NCI-H1092 (cell line): ENCODE measurements at regions not wholly inside any gene's neighbourhood (a gene's known extent, or its start where the extent isn't known, plus 50 kb on each side); places are given as distances from the start of the nearest gene placed in this dataset.
"Not testable (repeated sequence)": the region's sequence is repeated elsewhere in the genome, so short reads cannot be mapped to it uniquely, and the experiment has no call there.

Experiments
- DNase-seq: peaks from one replicate; lab custom pipeline; 2025; lab: John Stamatoyannopoulos, UW

DNA sequence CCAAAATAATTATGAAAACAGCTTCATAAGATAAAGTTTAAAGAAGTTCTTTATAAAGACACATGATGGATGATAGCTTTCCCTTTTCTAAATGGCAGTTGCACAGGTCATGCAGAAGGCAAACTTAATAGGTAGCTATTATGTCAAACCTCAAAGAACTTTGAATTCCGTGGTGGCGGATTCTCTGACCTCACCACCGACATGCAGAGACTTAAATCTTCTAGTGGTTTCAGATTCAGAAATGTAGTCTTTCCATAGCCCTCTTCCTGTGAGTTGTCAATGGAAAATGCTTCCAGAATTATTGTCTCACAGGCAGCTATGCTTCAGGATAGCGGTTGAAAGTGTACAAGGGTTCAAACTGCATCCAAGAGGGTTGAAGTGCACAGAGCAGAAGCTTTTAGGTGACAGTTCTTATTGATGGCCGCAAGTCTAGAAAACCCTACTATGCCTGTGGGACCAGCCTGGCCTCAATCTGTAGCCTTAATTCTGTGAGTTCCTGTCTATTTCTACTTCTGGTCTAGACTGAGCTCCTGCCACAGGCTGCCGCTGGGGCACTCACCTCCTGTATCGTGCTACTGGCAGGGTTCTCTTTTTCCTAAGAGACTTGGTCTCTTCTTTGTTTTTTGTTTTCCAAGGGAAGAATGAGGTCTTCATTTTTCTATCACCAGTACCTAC lies 117.0 kb upstream of the ERRFI1 start:
- DNase-seq: no peak

DNA sequence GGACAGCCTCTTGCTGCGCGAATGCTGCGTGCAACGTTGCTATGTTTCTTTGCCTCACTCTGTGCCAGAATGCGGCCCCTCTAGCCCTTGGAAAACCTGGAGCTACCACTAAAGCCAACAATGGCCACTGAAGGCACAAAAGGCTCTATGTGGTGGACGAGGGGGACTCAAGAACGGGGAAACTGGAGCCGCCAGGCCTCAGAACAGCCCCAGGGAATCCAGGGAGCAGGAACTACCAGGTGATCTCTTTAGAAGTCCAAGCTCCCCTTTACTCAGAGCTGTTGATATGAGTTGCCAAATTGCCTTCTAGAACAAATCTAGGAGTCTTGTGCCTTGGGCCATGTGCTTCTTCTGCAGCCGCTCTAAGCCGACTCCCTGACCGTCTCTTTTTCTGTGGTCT lies 113.8 kb upstream of the ERRFI1 start:
- no peak for DNase-seq

DNA sequence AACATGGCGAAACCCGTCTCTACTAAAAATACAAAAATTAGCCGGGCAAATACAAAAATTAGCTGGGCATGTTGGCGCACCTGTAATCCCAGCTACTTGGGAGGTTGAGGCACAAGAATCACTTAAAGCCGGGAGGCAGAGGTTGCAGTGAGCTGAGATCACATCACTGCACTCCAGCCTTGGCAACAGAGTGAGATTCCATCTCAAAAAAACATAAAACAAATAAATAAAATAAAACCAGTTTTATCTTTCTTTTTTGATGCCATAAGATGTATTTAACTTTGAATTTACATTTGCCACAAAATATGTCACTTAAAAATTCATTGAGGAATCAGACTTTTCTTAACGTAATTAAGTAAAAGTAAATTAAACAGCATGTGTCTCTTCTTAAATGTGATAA lies 113.3 kb upstream of the ERRFI1 start:
- no peak for DNase-seq

DNA sequence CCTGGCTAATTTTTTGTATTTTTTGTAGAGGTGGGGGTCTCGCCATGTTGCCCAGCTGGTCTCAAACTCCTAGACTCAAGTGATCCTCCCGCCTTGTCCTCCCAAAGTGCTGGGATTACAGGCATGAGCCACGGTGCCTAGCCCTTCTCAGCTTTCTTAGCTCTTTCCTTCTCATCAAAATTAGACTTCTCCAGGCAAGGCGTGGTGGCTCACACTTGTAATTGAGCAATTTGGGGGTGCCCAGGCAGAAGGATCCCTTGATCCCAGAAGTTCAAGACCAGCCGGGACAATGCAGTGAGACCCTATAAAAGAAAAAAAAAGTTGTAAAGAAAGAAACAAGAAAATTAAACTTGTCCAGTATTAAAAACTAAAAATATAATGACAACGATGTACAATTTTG lies 112.6 kb upstream of the ERRFI1 start:
- no peak for DNase-seq

DNA sequence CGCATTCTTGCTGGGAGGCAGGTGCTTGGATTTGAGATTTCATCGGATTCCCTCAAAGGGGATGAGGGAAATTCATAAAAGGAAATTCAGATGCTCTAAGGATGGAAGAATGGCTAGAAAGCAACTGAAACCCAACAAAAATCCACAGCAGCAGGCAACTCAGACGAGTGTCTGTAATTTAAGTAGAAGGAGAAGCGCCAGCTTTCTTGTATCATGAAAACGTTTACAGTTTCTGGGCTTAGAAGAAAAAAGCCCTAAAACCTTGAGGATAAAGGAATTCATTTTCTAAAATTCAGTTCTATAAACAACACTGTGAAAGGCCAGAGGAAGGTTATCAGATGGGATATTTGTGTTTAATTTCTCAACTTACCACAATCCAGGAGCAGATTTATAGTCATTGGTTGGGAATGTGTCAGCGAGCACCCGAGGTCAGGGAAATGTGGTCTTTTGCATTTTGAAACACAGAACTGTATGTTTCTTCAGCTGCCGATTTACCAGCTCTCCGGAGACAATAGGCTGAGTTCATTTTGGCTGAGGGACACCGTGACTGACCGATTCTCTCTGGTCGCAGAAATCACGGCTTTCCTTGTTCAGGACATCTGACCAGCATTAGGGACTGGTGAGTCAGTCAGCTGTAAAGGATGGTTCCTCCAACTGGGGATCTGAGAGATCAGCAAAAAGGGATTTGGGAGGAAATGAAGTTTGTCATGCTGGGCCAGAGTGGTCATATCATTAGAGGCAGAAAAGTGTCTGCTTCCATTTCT lies 111.6 kb upstream of the ERRFI1 start:
- DNase-seq: no peak

DNA sequence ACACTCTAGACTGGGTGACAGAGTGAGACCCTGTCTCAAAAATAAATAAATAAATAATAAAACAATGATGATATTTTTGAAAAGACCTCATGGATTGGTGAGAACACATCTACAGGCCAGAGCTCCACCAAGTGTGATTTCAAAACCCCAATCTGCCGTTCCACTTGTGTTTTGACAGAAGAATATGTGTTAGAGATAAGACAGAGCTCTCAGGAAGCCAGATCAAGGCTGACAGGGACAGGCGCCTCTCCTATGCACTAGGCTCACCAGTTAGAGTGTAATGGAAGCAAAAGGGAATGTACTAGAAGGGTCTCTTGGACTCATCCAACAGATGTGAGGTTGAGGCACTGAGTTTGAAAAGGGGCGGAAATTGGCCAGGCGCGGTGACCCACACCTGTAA lies 110.7 kb upstream of the ERRFI1 start:
- no peak for DNase-seq

DNA sequence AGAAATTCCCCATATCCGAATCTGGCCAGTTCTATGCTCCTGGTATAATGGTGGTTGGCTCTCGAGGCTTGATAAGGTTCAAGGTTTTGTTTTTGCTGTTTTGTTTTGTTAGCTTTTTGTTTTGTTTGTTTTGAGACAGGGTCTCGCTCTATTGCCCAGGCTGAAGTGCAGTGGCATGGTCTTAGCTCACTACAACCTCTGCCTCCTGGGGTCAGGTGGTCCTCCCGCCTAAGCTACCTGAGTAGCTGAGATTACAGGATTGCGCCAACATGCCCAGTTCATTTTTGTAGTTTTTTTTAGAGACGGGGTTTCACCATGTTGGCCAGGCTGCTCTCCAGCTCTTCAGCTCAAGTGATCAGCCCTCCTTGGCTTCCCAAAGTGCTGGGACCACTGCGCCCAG lies 109.1 kb upstream of the ERRFI1 start:
- no peak for DNase-seq

DNA sequence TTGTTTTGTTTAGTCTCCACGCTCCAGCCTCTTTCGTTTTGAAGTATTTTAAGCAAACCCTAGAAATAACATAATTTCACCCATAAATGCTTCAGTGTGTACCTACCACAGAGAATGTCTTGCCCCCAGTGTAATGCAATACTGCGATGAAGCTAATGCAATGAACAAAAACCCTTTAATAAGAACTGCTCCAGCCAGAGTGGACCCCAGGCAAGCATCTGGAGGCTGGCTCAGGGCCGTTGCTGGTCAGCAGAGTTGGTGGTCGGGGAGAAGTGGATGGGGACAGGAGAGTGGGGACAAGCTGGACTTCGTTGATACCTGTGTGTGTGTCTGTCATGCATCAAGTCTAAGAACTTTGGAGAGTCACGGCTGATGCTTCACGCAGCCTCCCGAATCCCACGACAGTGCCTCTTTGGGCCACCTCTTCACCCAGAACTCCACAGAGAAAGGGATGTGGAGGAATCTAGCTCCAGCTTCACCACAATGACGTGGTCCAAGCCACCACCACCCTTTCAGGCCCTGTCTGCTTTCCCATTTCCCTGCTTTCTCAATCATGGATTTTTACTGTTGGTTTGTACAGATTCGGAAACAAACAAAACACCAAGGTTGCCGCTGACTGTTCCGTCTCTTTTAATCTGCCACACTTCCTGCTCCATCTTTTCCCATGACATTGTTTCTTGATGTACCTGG lies 108.6 kb upstream of the ERRFI1 start:
- no peak for DNase-seq

DNA sequence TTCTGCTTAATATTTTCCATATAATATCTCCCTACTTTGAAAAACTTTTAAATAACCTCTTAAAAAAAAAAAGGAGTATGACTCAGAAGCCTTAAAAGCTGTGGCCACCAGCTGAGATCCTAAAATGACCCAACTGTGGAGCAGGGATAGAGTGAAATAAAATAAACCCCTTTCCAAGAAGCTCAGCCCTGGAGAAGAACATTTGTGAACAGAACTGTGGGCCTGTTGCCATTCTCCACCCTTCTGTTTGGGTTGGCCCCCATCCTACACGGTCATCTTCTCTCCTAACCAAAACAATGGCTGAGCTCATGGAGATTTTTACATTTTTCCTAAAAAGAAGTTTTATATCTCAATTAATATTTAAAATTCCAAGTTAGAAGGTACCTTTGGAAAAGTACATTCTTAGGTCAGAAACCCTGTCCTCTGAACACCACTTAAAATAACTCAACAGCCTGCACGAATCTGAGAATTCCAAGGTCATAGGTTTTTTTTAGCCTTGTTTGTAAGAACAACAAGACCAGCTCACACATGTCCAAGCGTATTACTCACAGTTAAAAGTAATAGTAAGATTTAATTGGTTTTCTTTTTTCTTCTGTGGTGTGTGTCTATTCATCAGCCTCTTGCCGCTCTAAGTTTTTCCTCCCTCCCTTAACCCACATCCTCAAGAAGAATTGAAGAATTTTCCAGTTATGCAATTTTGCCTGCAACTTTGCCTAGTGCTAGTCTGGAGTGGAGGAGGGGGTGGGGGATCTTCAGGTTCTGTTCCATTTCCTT lies 107.7 kb upstream of the ERRFI1 start:
- no peak for DNase-seq

DNA sequence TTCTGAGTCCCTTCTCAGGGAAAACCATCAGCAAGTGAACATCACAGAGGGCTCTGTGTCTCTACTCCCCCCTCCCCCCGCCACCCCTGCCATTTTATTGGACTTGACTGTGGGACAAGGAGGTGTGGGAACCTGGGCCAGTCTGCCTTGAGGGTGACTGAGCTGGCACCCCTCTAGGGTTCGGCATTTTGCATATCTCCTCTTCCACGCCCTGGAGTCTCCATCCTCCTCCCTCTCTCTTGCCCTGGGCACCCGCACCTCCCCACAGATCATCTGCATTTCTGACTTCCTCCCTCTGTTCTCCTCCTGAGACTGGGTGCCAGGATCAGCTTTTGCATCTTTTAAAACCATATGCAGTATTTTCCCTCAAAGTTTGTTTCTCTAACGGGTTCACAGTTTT lies 107.1 kb upstream of the ERRFI1 start:
- DNase-seq: no peak

DNA sequence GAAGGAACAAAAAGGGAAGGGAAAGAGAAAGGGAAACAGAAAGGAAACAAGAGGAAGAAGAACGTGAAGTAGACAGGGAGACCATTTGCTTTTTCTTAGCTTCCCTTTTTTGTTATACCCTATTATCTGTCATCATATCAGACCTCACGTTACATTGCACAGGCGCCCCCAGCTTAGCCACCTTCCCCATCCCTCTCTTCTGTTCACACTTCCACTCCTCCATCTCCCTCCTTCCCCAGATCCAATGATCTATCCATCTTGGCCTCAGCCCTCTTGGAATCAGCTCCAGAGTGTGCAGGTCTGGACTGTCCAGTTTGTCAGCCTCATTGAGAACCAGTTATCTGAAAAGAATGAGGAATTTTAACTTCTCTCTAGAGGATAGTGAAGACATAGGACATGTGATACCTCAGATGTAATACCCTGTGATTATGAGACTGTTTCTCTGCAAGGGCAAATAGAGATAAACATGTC lies 101.1 kb upstream of the ERRFI1 start:
- DNase-seq: no peak

DNA sequence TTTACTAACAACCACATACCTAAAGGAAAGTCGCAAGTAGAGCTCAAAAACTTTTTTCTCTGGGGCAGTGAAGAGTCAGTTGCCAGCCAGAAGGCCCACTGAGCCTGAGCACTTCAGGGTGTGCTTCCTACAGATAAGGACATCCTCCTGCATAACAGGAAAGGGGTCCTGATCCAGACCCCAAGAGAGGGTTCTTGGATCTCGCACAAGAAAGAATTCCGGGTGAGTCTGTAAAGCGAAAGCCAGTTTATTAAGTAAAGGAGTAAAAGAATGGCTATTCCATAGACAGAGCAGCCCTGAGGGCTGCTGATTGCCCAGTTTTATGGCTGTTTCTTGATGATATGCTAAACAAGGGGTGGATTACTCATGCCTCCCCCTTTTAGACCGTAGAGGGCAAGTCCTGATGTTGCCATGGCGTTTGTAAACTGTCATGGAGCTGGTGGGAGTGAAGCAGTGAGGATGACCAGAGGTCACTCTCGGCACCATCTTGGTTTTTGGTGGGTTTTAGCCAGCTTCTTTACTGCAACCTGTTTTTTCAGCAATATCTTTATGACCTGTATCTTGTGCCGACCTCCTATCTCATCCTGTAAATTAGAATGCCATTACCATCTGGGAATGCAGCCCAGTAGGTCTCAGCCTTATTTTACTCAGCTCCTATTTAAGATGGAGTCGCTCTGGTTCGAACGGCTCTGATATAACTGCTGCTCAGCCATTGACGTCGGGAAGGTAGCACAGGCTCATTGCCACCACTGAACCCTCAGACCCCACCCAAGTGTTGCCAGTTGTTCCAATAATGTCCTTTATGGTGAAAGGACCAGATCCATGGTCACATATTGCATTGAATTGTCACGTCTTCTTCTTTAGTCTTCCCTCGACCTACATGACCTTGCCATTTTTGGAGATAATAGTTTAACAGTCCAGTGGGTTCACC lies 96.6 kb upstream of the ERRFI1 start:
- DNase-seq: no peak

DNA sequence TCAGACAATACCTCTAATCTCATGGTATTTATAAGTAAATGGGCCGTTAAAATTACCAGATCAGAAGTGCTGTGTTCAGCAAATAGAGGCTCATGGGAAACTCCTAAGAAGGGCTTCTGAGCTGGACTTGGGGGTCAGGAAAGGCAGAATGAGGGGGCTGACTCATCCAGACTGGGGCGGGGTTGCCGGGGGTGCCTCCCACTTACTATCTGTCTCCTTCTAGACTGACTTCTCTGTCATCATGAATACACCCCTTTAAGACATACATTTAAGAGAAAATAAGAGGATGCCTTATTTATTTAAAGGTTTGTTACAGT lies 96.0 kb upstream of the ERRFI1 start:
- no peak for DNase-seq

DNA sequence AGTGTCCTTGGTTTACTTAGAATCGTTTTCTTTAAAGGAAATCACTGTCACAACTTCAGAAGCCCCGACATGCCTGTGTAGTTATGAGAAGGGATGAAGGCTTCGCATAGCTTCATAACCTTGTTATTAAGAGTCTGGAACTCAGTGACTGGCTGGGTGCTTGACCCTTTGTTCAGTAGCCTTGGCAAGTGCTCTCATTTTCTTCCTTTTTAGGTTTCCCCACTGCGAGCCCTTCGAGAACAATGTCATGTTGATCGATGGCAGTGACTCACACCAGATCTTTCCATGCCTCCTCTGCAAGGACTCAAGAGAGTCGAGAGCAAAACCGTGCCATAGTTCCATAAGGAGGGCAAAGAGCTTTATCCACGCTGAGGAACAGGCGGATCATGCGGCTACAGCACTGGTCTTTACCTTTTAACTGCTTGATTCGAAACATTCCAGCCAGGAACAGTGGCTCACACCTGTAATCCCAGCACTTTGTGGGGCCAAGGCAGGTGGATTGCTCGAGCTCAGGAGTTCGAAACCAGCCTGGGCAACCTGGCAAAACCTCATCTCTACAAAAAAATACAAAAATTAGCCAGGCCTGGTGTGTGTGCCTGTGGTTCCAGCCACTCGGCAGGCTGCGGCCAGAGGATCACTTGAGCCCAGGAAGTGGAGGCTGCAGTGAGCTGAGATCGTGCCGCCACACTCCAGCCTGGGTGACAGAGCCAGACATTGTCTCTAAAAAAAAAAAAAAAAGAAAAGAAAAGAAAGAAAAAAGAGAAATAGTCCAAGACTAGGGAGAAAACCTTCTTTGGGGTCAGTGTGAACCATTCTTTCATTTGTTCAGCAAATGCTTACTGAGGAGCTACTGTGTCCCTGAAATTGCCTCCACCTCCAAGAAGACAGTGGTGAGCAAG lies 95.4 kb upstream of the ERRFI1 start:
- DNase-seq: no peak

DNA sequence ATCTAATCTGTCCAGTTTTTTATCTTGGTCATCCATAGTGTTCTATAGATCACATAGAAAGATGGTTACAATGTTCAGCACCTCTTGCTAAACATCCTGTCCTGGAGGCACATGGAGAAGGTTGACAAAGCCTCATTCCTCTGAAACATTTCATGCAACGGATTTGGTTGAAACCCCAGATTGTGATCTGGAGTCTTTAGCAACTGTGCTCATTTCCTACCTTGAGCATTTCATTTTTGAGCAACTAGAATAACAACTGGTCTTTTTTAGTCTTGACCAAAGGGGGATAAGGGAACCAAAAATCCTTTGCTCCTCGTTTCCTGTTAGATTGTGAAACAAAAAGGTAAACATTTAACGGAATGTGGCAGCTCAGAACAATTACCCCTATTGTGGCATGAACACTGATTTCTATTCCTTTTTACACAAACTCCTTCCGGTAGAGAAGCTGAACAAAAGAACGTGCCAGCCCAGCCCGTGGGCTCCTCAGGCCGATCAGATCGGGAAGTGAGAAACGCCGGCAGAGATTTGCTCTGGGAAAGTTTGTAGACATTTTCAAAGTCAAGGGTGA lies 94.7 kb upstream of the ERRFI1 start:
- no peak for DNase-seq

DNA sequence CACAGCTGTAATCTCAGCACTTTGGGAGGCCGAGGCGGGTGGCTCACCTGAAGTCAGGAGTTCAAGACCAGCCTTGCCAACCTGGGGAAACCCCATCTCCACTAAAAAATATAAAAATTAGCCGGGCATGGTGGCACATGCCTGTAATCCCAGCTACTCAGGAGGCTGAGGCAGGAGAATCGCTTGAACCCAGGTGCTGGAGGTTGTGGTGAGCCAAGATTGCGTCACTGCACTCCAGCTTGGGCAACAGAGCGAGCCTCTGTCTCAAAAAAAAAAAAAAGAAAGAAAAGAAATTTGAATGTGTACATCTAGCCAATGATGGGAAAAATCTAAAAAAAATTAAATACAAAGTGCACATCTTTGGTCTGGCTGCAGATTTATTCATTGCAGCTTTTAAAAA lies 92.6 kb upstream of the ERRFI1 start:
- DNase-seq: not testable (repeated sequence)

DNA sequence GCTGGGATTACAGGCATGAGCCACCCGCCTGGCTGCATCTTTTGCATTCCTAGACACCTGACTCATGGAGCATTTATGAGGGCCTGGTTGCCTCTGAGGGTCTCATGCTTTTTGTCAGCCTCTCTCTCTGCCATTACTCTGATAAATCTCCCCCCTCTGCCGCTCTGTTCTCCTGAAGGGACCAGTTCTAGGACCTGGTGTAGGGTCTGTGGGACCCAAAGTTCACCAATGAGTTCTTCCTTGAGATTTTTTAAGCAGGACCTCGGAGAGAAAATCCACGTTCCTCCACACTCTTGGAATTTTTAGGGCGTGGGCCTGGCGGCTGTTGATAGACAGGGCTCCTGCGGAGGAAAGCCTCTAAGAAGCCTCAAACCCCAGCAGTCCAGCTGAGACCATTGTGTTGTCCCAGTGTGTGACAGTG lies 91.9 kb upstream of the ERRFI1 start:
- DNase-seq: no peak

DNA sequence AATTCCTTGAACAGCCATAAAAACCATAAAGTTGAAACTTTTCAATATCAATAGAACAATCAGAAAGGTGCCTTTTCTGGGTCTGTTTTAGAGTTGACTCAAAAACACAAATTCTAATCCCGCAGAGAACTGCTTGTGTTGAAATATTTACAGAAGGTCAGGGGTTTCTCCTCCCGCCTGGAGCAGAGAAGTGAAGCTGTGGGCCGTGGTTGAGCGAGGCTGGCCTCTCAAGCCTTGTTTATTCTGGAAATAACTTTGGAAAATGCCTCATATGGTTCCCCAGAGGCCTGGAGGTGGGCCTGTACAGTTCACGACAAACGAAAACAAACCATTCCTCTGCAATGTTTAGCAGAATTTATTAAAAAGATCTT lies 90.8 kb upstream of the ERRFI1 start:
- no peak for DNase-seq

DNA sequence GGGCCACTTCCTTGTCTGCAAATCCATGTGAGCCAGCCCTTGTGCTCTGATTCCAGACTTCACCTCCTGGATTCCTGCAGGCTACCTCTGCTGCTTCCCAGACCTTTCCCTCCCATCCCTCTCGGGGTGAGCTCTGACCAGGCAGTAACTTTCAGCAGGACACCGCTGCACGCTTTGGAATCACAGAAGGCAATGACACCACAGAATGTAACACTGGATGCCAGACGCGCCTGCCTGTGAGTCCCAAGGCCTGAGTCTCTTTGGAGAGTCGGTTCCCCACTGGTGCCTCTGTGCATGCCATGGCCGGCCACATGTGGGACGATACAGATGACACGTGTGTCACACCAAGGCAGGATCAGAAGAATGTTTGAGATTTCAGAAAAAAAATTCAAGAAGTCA lies 89.7 kb upstream of the ERRFI1 start:
- DNase-seq: no peak
